Smooth muscle cell (in vitro differentiated cells): ENCODE measurements at regions not wholly inside any gene's neighbourhood (a gene's known extent, or its start where the extent isn't known, plus 50 kb on each side); places are given as distances from the start of the nearest gene placed in this dataset.

Experiments used
- DNase-seq: peaks from one replicate; lab custom pipeline; 2025; ENCODE audit not compliant: unreplicated experiment; lab: John Stamatoyannopoulos, UW
- H2AFZ ChIP-seq: fragments of 200-600 bp; sonication (generic); 2 replicates; pipeline ENCODE4 v1.6.0; 2016; ENCODE audit warnings: antibody characterized with exemption, low read depth, mild to moderate bottlenecking
- H3F3A ChIP-seq: fragments of 200-600 bp; sonication (generic); 2 replicates; pipeline ENCODE4 v1.6.0; 2017; ENCODE audit warnings: antibody characterized with exemption, low read depth
- H3K27ac ChIP-seq: fragments of 200-600 bp; sonication (generic); 2 replicates; pipeline ENCODE4 v1.5.1; 2016; ENCODE audit warnings: low read depth, mild to moderate bottlenecking
- H3K27me3 ChIP-seq: fragments of 200-600 bp; sonication (generic); 2 replicates; pipeline ENCODE4 v1.6.1; 2016; ENCODE audit warnings: low read depth, mild to moderate bottlenecking
- H3K36me3 ChIP-seq: fragments of 200-600 bp; sonication (generic); 2 replicates; pipeline ENCODE4 v1.5.1; 2016; ENCODE audit warnings: low read depth
- H3K4me1 ChIP-seq: fragments of 200-600 bp; sonication (generic); 2 replicates; pipeline ENCODE4 v1.5.1; 2016; ENCODE audit warnings: low read depth
- H3K4me2 ChIP-seq: fragments of 200-600 bp; sonication (generic); 2 replicates; pipeline ENCODE4 v1.6.0; 2016; ENCODE audit warnings: mild to moderate bottlenecking
- H3K4me3 ChIP-seq: fragments of 200-600 bp; sonication (generic); 2 replicates; pipeline ENCODE4 v1.5.1; 2016; ENCODE audit warnings: mild to moderate bottlenecking
- H3K79me2 ChIP-seq: fragments of 200-600 bp; sonication (generic); 2 replicates; pipeline ENCODE4 v1.6.0; 2016; ENCODE audit warnings: low read depth, mild to moderate bottlenecking
- H3K9ac ChIP-seq: fragments of 200-600 bp; sonication (generic); 2 replicates; pipeline ENCODE4 v1.6.0; 2016; ENCODE audit warnings: low read depth
- H3K9me3 ChIP-seq: fragments of 200-600 bp; sonication (generic); replicated peaks from 2 replicates; pipeline ENCODE4 v1.5.1; 2016; ENCODE audit warnings: low read depth
- H4K20me1 ChIP-seq: fragments of 200-600 bp; sonication (generic); 2 replicates; pipeline ENCODE4 v1.6.0; 2016; ENCODE audit warnings: low read depth
- CTCF ChIP-seq: fragments of 200-600 bp; sonication (generic); IDR thresholded peaks from 2 replicates; pipeline ENCODE4 v1.5.1; 2017; ENCODE audit warnings: borderline replicate concordance, mild to moderate bottlenecking, antibody characterized with exemption; ENCODE audit not compliant: insufficient read depth, poor library complexity, severe bottlenecking
- WGBS: methylation state at CpG from one replicate; pipeline ENCODE4 v1.1.7; 2016; ENCODE audit warnings: low lambda C conversion rate; 5-methylcytosine and 5-hydroxymethylcytosine counted together

- DNase-seq = no peak
- no peaks in the 10 kb centered on the region for H3K4me1 ChIP-seq
- H3K79me2 ChIP-seq = no peaks in the 10 kb centered on the region
- H3K9me3 ChIP-seq = no peaks in the 10 kb centered on the region
- no peaks in the 10 kb centered on the region for H3F3A ChIP-seq
- no peaks in the 10 kb centered on the region for H3K36me3 ChIP-seq
- no peak overlapping the region for H3K4me3 ChIP-seq
- no peak overlapping the region for H3K27ac ChIP-seq
- H2AFZ ChIP-seq = no peak overlapping the region
- H3K9ac ChIP-seq = no peak overlapping the region
- H3K27me3 ChIP-seq = no peaks in the 10 kb centered on the region
- 79% methylated on average over 3 of the region's 3 CpGs for WGBS
- no peaks in the 10 kb centered on the region for H4K20me1 ChIP-seq
- TF ChIP-seq CTCF = no peak
- H3K4me2 ChIP-seq = no peak overlapping the region
Observed at GRCh38 chrX:85501349-85501748, 121.9 kb upstream of the POF1B start.

GRCh38 chrX:85499400-85499799, 119.9 kb upstream of the POF1B start:
- no peaks in the 10 kb centered on the region for H3K27me3 ChIP-seq
- no peaks in the 10 kb centered on the region for H3K36me3 ChIP-seq
- no peak overlapping the region for H3K4me3 ChIP-seq
- TF ChIP-seq CTCF = no peak
- H3K79me2 ChIP-seq = no peaks in the 10 kb centered on the region
- no peaks in the 10 kb centered on the region for H3F3A ChIP-seq
- no peaks in the 10 kb centered on the region for H3K9me3 ChIP-seq
- WGBS = 38% methylated on average over 1 of the region's 1 CpG
- no peak overlapping the region for H2AFZ ChIP-seq
- no peak overlapping the region for H3K4me2 ChIP-seq
- H3K4me1 ChIP-seq = no peaks in the 10 kb centered on the region
- DNase-seq = no peak
- H4K20me1 ChIP-seq = no peaks in the 10 kb centered on the region
- H3K9ac ChIP-seq = no peak overlapping the region
- no peak overlapping the region for H3K27ac ChIP-seq

- Histone ChIP-seq H3F3A (no peaks in the 10 kb centered on the region), H3K4me1 (no peaks in the 10 kb centered on the region), H3K79me2 (no peaks in the 10 kb centered on the region), H3K27me3 (no peaks in the 10 kb centered on the region), H3K36me3 (no peaks in the 10 kb centered on the region), H3K9me3 (no peaks in the 10 kb centered on the region), H3K4me2 (no peak overlapping the region), H3K27ac (no peak overlapping the region), H4K20me1 (no peaks in the 10 kb centered on the region), H3K4me3 (no peak overlapping the region), H2AFZ (no peak overlapping the region), H3K9ac (no peak overlapping the region)
- 75% methylated on average over 3 of the region's 3 CpGs for WGBS
- no peak for DNase-seq
- TF ChIP-seq CTCF = no peak
Observed at GRCh38 chrX:85493821-85494220, 114.4 kb upstream of the POF1B start.

- Histone ChIP-seq H3K4me2 (no peak overlapping the region), H3K9ac (no peak overlapping the region), H3K4me3 (no peak overlapping the region), H3K9me3 (no peaks in the 10 kb centered on the region), H3K36me3 (no peaks in the 10 kb centered on the region), H3K27ac (no peak overlapping the region), H3K27me3 (no peaks in the 10 kb centered on the region), H2AFZ (no peak overlapping the region), H3K79me2 (no peaks in the 10 kb centered on the region), H3K4me1 (no peaks in the 10 kb centered on the region), H4K20me1 (no peaks in the 10 kb centered on the region), H3F3A (no peaks in the 10 kb centered on the region)
- DNase-seq = no peak
- no peak for TF ChIP-seq CTCF
Observed at GRCh38 chrX:85454295-85454694, 74.8 kb upstream of the POF1B start.
